Adrenal gland (tissue), 5 donors: ENCODE measurements at regions not wholly inside any gene's neighbourhood (a gene's known extent, or its start where the extent isn't known, plus 50 kb on each side); places are given as distances from the start of the nearest gene placed in this dataset.

Source experiments
- CTCF ChIP-seq, 6 experiments: fragments of 450-650 bp in 4 of 6; fragments of 200-600 bp in 2 of 6; sonication (generic) in 1 of 6; IDR thresholded peaks; 1 replicate in 5 of 6; 2 replicates in 1 of 6; pipeline versions ENCODE4 v1.5.1 to v1.8.0; 2016 to 2021; ENCODE audit warnings: antibody characterized with exemption in 6 of 6, mild to moderate bottlenecking in 2 of 6, moderate library complexity in 1 of 6
- POLR2A ChIP-seq, 2 donors: fragments of 450-650 bp; IDR thresholded peaks; one replicate each; pipeline ENCODE4 v1.6.1; 2017; ENCODE audit warnings: antibody characterized with exemption in 2 of 2, mild to moderate bottlenecking in 2 of 2, moderate library complexity in 1 of 2
- donor health status: DM: no; HTN: no; CAD: no.

DNA sequence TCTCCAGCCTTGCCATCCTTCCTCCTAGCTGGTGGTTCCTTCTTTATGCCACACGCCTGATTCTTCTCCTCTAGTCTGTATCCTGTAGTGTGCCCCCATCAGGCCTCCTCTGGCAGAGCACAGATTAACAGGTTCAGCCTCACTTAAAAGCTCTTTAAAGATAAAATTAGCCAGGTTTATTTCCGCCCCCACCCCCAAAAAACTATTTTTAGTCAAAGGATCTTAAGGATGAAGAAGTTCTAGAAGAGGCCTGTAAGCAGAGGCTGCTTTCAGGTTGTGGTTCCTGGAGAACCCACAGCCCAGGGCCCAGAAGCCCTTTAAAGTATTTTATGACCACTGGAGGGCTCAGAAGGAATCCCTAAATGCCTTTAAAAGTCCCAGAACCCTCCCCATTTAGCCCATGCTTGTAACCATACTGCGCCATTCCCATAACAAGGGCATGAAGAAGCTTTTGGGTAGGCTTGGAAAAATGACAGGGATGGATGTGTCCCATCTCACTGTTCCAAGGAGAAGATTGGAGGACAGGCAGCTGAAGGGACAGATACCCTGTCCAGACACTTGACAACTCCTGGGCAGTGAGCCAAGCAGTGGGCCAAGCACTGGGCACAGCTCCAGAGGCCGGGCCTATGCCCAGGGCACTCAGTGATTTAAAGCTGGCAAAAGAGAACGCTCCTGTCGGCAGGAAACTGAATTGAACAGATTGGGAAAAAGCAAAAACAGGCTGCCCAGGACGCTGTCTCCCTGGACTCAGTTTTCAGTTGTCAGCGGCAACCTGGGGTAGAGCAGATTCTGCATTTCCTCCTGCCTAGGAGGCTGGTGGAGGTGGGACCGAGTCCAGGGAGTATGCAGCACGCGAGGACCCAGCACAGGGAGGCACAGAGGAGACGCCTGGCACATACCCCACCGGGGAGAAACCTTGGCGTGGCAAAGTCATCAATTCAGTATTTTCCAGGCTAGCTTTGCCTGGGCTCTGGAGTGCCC lies 106.3 kb upstream of the SSBP2 start:
- TF ChIP-seq CTCF (IDR thresholded peaks at IDR 0.05), result peak in 5 of 6 experiments; percentile 45 to 73 (median 64)
- no peak for TF ChIP-seq POLR2A (IDR thresholded peaks at IDR 0.05)
